Omental fat pad (tissue), 3 donors: ENCODE measurements at regions not wholly inside any gene's neighbourhood (a gene's known extent, or its start where the extent isn't known, plus 50 kb on each side); places are given as distances from the start of the nearest gene placed in this dataset.

ENCODE experiments used
- ATAC-seq: fragments of 150-250 bp; one replicate; pipeline ENCODE4 v1.9.1; 2016; ENCODE audit warnings: mild to moderate bottlenecking, moderate library complexity; ENCODE audit not compliant: low FRiP score
- DNase-seq: peaks from one replicate; pipeline ENCODE4 v3.0.0-alpha.2; 2019; ENCODE audit warnings: low spot score
- TF ChIP-seq, protein P1 (sequence below), 3 donors: fragments of 450-650 bp; IDR thresholded peaks; one replicate each; pipeline ENCODE4 v1.5.1; 2016 to 2017; ENCODE audit warnings: antibody characterized with exemption in 3 of 3, mild to moderate bottlenecking in 3 of 3, moderate library complexity in 2 of 3

DNA sequence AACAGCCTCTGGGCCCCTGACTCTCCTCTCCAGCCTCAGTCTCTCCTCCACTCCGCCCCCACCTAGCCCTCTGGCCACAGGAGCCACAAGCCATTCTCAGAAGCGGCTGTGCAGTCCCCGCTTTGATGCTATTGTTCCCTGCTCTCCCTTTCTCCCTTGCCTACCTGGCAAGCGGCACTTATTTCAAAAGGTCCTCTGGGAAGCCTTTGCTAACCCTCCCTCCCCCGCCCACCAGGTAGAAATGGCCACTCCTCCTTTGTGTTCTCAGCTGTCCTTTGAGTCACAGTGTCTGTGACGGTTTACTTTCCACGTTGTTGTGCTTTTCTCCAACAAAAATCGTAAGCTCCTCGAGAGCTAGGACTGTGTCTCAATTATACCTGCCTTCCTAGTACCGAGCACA is 338.4 kb upstream of the PROX1 start:
- ATAC-seq, result no peak
- TF ChIP-seq, protein P1, sequence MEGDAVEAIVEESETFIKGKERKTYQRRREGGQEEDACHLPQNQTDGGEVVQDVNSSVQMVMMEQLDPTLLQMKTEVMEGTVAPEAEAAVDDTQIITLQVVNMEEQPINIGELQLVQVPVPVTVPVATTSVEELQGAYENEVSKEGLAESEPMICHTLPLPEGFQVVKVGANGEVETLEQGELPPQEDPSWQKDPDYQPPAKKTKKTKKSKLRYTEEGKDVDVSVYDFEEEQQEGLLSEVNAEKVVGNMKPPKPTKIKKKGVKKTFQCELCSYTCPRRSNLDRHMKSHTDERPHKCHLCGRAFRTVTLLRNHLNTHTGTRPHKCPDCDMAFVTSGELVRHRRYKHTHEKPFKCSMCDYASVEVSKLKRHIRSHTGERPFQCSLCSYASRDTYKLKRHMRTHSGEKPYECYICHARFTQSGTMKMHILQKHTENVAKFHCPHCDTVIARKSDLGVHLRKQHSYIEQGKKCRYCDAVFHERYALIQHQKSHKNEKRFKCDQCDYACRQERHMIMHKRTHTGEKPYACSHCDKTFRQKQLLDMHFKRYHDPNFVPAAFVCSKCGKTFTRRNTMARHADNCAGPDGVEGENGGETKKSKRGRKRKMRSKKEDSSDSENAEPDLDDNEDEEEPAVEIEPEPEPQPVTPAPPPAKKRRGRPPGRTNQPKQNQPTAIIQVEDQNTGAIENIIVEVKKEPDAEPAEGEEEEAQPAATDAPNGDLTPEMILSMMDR (IDR thresholded peaks at IDR 0.05), result no peak
- no peak for DNase-seq

DNA sequence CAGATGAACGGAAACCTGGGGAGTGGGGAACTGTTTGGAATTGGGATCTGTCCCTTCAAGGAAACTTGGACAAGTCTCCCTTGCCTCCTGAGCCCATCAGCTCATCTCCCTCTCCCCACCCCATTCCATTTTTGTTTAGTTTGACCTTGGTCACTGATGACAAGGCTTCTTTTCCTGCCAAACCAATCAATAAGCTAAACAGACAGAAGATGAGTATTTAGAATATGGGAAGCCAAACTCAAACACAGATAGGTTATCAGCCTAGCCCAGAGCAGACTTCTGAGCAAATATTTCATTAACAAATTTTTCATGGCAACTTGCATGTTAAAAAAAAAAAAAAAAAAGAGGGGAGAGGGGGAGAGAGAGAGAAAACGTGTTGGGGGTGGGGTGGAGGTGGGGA is 337.2 kb upstream of the PROX1 start:
- TF ChIP-seq, protein P1 (IDR thresholded peaks at IDR 0.05), result no peak
- no peak for ATAC-seq

DNA sequence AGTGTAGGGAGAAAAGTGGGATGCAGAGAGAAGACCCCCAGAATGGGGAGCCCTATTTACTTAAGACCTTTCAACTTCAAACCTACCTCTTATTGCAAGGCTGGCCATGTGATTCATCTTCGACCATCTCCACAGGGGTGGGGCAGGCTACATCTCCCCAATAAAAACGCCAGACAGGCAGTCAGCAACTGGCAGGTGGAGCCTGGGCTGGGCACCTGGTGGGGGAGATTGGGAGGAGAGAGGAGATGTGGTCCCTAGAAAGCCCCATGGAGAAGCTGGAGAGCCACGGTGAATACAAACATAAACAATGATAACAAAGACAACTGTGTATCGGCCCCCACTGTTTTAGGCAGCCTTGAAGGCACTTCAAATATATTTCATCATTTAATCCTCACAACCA is 336.7 kb upstream of the PROX1 start:
- DNase-seq (no peak), ATAC-seq (no peak)
- TF ChIP-seq, protein P1 (IDR thresholded peaks at IDR 0.05), result no peak

More for the DNA sequence above, 337.2 kb upstream of the PROX1 start:
- DNase-seq, result no peak

DNA sequence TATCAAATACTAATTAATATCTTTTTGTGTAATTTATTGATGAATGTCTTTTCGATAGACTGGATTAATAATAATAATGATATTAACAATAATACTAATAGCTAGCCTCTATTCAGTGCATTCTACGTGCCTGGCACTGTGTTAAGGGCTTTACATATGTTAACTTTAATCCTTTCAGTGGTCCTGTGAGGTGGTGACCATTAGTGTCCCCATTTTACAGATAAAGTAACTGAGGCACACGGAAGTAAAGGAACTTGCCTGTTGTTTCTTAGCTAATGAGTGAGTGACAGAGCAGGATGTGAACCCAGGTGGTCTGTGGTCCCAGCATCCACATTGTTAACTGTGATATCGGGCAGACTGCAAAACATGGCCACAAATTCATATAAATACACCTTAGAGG is 335.7 kb upstream of the PROX1 start:
- TF ChIP-seq, protein P1 (IDR thresholded peaks at IDR 0.05), result no peak
- DNase-seq (no peak), ATAC-seq (no peak)

DNA sequence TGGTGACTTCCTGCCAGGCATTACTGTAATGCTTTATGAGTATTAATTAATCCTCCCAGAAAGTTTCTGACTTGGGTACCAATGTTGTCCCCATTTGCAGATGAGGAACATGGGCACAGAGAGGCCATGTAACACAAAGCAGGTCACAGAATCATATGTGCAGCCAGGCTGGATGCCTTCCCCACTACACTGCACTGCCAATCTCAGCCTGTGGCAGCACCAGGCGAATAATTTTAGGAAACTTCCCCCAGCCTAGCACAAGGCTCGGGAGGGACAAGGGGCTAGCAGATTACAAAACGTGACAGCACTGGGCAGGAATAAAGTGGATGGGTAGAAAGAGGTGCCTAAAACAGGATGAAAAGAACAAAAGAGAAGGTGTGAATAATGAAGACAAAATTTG is 331.7 kb upstream of the PROX1 start:
- DNase-seq, result no peak
- no peak for ATAC-seq
- TF ChIP-seq, protein P1 (IDR thresholded peaks at IDR 0.05), result no peak

DNA sequence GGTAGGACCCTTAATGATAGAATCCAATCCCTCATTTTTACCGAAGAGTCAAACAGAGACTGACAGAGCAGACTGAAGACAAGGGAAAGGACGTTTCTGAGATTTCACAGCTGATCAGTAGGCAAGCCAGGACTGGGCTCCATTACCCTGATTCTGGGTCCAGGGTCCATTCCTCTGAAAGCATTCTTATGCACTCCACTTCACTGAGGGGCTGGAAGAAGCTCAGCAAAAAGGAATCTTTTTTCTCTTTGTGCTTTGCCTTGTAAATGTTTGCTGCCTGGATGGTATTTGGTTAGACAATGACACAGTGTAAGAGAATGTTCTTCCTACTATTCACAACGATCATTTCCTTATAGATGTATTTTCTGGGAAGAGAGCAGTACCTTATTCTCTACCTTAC is 331.3 kb upstream of the PROX1 start:
- TF ChIP-seq, protein P1 (IDR thresholded peaks at IDR 0.05), result no peak
- DNase-seq (no peak), ATAC-seq (no peak)

DNA sequence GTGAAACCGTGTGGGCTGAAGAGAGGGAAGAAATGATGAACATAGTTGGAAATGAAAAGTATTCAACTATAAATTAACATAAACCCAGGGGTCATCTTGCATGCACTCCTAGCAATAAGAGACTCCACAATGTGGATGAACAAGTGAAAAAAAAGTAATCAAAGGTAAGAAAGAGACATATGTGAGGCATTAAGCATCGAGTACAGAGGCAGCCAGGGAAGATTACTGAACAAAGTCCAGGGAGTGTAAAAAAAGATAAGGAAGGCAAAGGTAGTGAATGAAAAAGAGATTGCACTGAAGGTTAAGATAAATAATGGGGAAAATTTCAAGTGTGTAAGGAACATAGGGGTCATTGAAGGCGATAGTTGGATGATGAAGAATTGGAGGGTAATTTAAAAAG is 330.8 kb upstream of the PROX1 start:
- TF ChIP-seq, protein P1 (IDR thresholded peaks at IDR 0.05), result no peak
- ATAC-seq, result no peak
- no peak for DNase-seq
